ENCODE measurements at regions not wholly inside any gene's neighbourhood (a gene's known extent, or its start where the extent isn't known, plus 50 kb on each side); places are given as distances from the start of the nearest gene placed in this dataset.

DNA sequence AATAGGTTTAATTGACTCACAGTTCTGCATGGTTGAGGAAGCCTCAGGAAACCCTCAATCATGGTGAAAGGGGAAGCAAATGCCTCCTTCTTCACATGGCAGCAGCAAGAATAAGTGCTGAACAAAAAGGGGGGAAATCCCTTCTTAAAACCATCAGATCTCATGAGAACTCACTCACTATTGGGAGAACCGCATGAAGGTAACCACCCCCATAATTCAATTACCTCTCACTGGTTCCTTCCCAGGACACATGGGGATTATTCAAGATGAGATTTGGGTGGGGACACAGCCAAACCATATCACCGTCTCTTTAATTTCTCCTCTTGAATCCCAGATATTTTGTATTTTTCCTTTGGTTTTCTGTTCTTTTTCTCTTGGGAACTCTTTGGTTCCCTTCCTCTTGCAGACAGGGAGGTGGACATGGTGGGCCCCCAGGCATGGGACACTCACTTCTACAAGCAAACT, 223.6 kb downstream of the TBXT start:
- no peak for DNase-seq

DNA sequence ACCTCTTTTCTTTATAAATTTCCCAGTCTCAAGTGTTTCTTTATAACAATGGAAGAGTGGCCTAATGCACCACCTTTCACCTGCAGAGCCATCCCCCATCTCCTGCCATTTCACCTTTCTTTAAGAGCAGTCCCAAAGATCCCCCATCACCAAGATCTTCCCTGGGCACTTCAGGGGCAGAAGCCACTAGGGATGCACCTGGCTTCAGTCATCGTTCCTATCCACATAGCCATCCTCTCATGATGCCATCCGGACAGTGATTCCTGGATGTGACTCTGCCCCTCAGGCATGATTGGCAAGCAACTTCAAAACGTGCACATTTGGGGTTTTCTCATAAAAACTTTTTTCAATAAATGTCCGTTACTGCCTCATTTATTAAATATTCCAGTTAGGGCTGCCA, 225.9 kb downstream of the TBXT start:
- no peak for DNase-seq

DNA sequence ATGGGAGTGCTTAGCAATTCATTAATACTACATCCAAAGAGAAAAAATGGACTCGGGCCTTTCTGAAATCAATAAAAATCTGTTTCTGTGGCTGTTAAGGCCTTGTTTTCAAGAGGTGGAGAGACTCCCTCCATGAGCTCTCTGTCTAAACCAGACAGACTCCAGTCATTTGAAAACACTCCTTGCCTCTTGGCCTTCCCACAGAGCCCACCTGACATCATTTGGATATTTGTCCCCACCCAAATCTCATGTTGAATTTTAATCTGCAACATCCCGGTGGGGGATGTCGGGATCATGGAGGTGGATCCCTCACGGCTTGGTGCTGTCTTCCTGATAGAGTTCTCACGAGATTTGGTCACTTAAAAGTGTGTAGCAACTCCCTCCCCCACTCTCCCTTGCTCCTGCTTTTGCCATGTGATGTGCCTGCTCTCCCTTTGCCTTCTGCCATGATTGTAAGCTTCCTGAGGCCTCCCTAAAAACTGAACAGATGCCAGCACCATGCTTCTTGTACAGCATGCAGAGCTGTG, 226.3 kb downstream of the TBXT start:
- DNase-seq, result no peak

DNA sequence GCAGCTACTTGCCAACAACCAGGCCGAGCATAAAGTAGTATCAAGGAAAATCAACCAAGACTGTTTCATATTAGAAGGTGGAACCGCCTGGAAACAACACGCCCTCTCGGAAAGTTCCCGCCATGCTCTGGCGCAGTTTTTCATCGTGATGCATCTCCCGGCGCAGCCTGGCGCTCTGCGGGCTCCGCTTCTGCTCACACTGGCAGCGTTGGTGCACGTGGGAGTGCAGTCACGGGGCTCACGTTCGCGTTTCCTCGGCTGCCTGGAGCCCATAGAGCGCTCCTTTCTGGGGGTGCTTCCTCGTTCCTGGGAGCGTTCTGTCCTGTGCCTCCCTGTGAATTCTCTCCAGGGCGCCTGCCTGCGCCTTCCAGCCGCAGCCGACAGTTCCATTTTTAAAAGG, 227.3 kb downstream of the TBXT start:
- no peak for DNase-seq

DNA sequence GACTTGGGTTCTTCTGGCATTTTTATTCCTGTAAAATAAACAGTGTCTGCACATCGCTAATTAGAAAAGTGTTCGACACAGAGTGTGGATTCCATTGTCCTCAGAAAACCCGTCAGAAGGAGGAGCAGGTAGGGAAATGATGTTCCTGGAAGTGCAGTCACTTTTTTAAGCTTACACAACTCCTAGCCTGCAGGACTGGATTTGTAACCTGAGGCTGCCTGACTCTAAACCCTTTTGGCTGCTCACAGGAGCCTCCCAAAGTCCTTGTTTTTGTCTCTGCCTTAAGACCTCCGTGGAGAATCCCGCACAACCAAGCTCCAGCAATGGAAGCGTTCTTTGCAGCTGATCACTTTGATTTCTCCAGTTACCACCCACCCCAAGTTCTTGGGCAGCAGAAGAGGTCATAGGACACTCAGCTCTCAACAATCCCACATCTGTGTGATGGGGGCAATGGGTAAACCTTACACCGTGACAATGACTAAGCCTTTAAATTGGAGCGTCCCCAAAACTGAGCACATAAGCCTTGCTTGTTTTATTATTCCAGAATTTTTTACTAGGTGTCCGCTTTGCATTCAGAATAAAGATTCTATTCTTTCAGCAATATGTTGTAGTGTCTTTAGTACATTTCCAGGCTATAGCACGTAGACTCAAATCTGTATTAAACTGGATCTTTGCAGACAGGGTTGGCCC, 227.9 kb downstream of the TBXT start:
- DNase-seq, result no peak

DNA sequence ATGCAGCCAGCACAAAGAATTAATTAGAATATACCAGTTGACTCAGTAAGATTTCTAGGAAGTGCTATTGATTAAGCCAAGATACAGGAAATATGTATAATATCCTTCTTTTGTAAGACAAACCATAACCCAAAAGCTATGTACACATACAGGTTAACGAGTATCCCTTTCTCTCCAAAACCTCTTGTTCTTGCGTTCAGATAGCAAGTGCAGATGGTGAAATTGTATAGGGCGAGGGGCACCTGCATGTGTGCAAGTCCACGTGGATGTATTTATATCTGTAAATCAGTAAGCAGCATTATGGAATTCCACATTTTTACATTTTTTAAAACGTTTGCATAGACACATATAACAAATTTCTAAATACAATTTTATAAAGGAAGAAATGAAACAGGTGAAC, 228.6 kb downstream of the TBXT start:
- DNase-seq, result no peak

DNA sequence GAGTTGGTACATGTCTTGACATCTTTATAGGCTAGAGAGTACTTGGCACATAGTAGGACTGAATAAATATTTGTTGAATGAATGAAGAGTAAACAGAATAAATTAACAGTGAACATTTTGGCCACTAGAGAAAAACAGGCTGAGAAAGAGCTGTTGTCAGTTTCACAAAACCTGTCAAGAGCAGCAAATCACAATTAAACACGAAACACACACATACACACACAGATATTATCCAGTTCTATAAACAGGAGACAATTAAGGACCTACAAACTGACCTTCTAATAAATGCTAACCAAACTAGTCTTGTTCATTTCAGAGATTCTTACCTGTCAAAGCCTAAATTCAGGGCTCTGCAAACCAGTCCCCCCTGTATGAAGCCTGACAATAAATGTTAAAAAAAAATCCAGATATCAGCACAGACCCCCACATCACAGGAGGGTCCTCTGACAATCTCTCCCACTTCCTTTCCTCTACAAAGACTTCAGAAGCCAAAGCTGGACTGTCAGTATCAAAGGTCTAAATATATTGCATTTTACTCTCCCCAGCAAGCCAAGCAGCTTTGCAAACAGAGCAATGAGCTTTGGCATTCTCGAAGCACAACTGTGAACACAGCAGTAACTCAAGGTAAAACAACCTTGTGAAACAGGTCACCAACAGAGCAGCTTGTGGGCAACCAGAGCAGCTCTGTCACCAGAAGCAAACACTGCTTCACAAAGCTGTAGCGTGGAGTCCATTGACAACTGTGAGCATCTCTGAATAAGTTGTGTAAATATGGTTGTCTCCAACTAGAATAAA, 229.9 kb downstream of the TBXT start:
- no peak for DNase-seq

DNA sequence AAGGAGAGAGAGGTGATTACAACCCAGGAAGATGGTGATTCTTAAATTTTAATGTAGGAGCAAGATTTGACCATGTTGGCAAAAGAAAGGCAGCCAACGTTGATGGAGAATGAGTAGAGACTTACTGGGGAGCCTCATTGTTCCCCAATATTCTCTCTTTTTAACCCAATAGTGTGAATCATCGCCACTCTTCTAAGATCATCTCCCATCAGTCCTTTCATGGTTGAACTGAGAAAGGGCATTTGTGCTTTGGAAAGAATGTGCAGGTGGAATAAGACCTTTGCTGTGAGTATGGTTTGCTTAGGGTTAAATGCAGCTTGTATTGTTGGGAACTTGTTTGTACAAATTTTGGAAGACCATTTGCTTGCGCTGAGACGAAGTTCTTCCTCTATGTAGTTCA, 231.0 kb downstream of the TBXT start:
- DNase-seq, result no peak

DNA sequence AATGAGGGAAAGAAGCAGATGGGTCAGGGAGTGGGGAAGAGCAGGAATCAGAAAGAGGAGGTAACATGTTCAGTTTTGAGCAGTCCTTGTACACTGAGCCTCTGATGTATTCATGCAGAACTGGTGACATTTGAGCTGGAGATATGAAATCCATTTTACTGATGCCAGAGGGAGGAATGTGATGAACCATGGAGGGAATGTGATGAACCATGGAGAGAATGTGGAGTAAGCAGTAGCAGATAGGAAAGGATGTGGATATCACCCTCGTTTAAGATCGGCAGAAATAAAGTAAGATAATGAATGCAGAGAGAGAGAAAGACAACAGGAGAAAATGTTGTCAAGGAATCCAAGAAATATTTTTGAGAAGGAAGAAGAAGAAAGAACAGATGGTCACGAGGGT, 231.6 kb downstream of the TBXT start:
- no peak for DNase-seq

DNA sequence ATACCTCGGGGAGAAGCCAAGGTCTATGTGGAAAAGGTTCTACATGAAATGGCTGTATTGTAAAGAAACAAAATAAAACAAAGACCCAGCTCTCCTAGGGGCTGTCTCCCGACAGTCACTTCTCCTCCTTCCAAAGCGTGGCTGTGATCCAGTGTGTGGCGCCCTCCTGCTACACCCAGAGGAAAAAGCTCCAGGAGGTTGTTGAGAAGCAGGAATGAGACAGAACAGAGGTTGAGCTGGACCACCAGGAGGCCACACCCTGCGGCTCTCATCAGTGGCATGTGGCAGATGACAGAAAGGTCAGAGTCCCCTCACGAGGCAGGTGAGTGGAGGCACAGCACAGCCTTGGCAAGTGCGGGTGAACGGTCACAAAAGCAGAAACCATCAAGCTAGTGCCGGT, 236.0 kb downstream of the TBXT start:
- DNase-seq, result no peak

DNA sequence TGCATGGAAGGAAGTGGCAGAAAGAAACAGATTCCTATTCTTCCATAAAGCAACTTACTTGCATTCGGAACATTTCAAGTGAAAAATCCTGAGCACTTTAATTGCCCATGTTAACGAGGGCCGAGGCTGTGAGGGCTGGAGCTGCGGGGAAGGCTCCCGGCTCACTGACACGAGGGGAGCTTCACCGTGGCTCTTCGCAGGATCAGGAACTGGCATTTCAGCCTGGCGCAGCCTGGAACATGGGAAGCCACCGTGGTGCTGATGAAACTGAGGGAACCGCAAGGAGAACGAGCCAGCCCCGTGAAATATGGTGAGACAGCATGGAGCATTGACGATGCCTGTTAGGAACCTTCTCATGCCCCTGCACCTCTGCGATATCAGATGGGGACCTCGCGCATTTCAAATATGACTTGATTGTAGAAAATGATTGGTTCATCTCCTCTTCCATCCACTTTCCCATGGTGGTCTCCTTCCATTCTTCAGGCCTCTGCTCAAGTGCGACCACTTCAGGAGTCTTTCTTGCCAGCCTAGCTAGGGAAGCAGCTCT, 236.9 kb downstream of the TBXT start:
- no peak for DNase-seq

DNA sequence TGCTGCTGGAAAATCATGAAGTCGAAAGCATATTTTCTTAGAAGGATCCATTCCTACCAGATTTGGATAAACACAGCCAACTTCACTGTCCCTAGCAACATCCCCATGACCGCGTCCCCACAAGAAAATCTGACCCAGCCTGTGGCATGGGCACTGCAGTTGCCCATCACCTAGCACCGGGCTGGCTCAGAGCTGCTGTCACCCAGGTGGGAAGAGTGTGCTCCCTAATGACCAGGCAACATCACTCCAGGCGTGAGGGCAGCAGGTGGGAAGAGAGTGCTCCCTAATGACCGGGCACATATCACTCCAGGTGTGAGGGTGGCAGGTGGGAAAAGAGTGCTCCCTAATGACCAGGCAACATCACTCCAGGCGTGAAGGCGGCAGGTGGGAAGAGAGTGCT, 238.0 kb downstream of the TBXT start:
- DNase-seq, result no peak

DNA sequence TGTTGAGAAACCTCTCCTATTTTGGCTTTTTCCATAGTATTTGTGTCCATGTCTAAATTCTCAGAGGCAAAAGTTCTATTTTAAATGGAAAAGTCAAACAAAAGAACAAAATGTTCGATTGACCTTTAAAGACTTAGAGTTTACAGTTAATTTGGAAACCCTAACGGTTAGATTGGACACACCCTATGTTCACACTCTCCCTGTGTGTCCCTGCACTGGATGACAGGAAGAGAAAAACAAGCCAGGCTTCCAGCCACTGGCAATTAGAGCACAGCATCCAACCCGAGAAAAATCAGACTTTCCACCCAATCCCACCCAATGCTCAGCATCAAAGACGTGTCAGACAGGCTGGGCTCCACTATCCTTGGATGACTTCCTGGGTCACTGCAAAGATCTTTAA, 241.3 kb downstream of the TBXT start:
- no peak for DNase-seq

DNA sequence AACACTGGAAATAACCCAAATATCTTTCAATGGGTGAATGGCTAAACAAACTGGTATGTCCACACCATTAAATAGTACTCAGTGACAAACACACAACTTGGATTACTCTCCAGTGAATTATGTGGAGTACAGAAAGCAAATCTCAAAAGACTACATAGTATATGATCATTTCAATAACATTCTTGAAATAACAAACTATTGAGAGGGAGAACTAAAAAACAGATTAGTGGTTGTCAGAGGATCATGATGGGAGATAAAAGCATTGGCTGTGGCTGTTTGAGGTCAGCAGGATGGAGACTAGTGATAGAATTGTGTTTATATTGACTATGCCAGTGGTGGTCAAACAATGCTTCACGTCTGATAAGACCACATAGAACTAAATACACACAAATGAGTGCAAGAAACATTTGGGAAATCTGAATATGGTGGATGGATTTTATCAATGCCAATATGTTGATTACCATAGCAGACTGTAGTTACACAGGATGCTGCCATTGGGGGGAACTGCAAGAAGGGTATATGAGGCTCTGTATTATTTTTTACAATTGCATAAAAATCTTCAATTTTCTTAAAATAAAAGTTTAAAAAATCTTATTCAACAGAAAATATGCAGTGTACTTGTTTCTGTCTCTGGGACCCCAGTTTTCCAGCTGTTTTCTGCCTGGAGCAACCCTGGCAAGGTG, 242.0 kb downstream of the TBXT start:
- DNase-seq, result no peak

DNA sequence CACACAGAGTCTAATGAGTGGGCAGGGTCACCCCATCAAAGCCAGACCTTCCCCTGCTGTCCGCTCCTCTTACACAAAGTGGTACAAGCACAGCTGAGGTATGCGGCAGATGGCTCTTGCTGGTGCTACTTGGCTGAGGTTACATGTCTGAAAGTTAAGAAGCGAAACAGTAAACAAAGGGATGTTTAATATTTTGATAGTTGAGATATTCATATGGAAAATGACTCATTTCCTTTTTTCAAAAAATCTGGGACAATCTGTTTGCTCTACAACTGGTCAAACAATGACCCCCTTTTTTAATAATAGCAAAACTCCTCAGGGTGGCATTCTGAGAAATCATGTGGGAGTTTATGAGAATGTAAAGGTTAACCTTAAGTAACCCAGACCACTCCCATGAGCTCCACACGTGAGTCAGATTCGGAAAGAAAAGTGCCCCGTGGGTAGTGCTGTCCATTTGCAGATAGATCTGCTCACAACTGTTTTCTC, 245.3 kb downstream of the TBXT start:
- peak; percentile 43 for DNase-seq

DNA sequence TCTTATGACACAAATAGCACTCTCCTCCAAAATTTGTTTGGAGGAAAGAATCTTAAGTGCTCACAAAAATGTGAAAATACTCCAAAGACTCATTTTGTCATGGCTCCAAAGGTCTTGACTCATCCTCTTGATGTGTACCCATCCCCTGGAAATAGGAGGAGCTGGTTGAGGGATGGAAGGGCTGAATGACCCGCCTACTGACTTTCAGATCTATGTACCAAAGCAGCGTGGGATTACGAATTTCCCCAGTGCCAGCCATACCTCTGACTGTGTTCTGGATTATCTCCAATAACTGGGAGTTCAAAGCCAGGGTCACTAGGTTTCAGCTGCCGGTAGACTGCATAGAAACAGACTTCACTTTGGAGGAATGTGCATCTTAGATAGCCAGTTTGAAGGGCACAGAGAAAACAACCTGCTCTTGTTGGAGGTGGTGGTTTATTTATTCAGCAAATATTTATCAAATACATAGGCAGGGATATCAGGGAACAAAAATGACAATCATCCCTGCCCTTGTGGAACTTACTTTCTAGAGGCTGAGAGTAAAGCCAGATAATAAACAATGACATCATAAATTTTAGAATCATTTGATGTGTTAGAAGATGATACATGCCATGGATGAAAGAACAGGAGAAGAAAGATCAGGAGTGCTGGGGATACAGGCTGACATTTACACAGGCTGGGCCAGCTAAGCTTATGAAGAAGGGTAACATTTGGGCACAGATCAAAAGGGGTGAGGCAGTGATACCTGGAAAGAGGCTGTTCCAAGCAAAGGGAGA, 246.6 kb downstream of the TBXT start:
- DNase-seq, result no peak

DNA sequence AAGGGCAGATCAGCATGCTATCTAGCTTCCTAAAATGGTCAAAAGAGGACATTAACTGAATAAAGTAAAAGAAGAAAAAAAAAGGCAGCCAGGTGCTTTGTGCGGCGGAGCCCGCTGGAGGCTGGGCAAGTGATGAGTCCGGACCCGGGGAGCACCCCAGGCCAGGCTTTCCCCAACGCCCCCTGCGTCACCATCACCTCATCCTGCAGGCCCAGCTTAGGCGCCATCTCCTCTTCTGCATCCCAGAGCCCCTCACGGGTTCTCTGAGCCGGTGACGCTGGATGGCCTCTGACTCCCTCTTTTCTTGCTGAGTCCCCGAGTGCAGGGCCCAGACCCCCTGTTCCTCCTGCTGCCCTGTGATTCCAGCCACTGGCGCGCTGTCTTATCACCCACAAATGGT, 250.1 kb downstream of the TBXT start:
- no peak for DNase-seq

DNA sequence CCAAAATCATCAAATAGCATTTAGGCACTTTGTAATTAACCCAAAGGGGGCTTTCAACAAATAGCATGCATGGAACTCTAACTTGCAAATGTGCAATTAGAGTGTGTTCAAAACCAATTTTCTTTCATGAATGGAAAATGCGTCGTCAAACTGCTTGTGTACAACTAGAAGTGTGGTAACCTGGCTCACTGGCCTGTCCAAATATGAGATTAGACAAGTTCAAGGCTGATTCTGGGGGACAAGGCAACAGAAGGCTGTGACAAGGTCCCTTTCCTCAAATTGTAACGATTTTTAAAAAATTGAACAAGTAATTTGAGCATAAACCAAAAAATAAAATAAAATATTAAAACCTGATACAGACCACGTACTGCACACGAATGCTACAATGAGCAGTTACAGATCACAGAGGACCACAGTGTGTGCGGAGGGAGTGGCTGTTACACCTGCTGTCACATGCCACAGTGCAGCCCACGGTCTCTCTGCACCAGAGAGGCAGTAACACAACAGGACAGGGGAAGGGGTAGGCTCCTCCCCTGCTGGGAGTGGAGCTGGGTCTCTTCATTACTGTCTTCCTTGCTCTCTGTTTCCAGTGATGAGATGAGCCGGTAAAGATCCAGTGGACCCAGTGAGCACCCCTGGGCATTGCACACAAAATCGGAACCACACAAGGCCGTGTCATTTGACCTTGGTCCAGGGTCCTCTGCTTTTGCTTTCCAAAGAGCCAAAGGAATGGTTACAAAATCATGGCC, 252.2 kb upstream of the PDE10A start:
- no peak for DNase-seq

DNA sequence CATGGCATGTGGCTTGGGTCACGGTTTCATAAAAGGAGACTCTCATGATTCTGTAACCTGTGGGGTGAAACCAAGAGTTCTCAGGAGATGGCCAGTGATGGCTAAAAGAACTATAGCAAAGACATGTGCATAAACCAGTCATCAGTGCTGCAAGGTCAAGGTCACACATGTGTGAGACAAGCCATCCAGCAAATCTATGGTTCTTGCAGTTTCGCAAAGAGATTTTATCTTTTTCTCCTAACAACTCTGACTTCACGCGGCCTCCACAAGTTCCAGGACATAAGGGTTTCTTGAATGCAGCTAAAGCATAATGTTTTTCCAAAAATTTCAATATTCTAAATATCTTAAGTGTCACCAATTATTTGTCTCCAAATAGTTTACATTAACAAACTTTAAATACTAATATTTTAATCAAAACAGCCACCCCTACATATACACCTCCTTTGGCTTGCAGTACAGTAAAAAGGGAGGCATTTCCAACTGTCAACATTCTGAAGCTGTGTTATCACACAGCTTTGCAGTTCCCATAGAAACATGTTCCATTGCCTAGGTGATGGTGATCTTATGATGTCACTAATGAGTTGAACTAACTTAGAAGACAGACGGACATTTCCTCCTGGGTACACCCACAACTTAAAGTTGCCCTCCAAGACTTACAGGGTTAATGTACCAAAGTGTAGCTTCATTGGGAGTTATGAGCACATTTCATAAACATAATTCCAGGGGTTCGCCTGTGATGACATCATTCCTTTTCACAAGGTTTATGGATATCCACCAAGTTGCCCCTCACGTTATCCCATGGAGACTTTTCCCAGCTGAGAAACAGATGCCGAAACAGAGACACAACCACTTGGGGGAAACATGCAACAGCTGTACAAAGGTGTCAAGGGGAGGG, 250.9 kb upstream of the PDE10A start:
- DNase-seq, result no peak
